ENCODE measurements at regions not wholly inside any gene's neighbourhood (a gene's known extent, or its start where the extent isn't known, plus 50 kb on each side); places are given as distances from the start of the nearest gene placed in this dataset.
"Not testable (repeated sequence)": the region's sequence is repeated elsewhere in the genome, so short reads cannot be mapped to it uniquely, and the experiment has no call there.

DNA sequence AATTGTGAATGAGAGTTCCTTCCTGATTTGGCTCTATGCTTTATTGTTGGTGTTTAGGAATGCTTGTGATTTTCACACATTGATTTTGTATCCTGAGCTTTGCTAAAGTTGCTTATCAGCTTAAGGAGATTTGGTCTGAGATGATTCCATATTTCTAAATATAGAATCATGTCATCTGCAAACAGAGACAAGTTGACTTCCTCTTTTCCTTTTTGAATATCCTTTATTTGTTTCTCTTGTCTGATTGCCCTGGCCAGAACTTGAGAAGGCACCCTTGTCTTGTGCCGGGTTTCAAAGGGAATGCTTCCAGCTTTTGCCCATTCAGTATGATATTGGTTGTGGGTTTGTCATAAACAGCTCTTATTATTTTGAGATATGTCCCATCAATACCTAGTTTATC is 260.6 kb downstream of the TDRD3 start:
- TF ChIP-seq, protein P1, sequence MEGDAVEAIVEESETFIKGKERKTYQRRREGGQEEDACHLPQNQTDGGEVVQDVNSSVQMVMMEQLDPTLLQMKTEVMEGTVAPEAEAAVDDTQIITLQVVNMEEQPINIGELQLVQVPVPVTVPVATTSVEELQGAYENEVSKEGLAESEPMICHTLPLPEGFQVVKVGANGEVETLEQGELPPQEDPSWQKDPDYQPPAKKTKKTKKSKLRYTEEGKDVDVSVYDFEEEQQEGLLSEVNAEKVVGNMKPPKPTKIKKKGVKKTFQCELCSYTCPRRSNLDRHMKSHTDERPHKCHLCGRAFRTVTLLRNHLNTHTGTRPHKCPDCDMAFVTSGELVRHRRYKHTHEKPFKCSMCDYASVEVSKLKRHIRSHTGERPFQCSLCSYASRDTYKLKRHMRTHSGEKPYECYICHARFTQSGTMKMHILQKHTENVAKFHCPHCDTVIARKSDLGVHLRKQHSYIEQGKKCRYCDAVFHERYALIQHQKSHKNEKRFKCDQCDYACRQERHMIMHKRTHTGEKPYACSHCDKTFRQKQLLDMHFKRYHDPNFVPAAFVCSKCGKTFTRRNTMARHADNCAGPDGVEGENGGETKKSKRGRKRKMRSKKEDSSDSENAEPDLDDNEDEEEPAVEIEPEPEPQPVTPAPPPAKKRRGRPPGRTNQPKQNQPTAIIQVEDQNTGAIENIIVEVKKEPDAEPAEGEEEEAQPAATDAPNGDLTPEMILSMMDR (IDR thresholded peaks at IDR 0.05), result not testable (repeated sequence)
- TF ChIP-seq POLR2A (IDR thresholded peaks at IDR 0.05), result not testable (repeated sequence)

Measured in heart left ventricle (tissue), 13 donors.